Activated CD4-positive, alpha-beta memory T cell treated with anti-CD3 and anti-CD28 coated beads, Interleukin-2, amount 10 ng/mL, durations not matched to agents 7 days and 5 days (primary cell): ENCODE measurements at regions not wholly inside any gene's neighbourhood (a gene's known extent, or its start where the extent isn't known, plus 50 kb on each side); places are given as distances from the start of the nearest gene placed in this dataset.

Source experiments
- CTCF ChIA-PET: fragments of 350-600 bp; sonication (Branson Sonifier 250); formaldehyde crosslinking; loops from one replicate; lab custom pipeline; 2021; ENCODE audit warnings: antibody characterized with exemption, inconsistent platforms; lab: Charles Lee
- POLR2A ChIA-PET: fragments of 350-600 bp; sonication (Branson Sonifier 250); formaldehyde crosslinking; loops from one replicate; lab custom pipeline; 2021; ENCODE audit warnings: antibody characterized with exemption; lab: Charles Lee
- DNase-seq: peaks from one replicate; pipeline ENCODE4 v3.0.0-alpha.2; 2020
- H3K27ac Mint-ChIP-seq: one replicate; pipeline ENCODE4 v1.8.0; 2021; ENCODE audit warnings: mild to moderate bottlenecking, mixed read lengths
- H3K27me3 Mint-ChIP-seq: one replicate; pipeline ENCODE4 v1.8.0; 2021; ENCODE audit warnings: mixed read lengths
- H3K36me3 Mint-ChIP-seq: one replicate; pipeline ENCODE4 v1.8.0; 2021; ENCODE audit warnings: low read depth, mixed read lengths
- H3K4me1 Mint-ChIP-seq: one replicate; pipeline ENCODE4 v1.8.0; 2021; ENCODE audit warnings: mixed read lengths
- H3K4me3 Mint-ChIP-seq: one replicate; pipeline ENCODE4 v1.8.0; 2021; ENCODE audit warnings: mild to moderate bottlenecking, mixed read lengths
- H3K9me3 Mint-ChIP-seq: one replicate; pipeline ENCODE4 v1.8.0; 2021; ENCODE audit warnings: mixed read lengths

DNA sequence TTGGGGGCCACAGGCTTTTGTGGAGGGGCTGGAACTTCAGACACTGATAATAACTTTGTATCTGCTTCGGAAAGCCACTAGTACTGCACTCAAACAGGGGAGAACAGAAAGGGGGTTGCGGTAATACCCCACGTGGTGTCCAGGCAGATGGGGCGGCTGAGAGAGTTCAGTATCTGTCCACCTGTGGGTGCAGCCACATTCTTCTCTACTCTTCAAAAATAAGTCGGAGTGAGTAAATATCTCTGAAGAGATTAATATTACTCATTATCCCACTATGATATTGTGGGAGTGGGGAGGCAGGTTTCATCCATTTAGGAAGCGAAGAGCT, 102.1 kb upstream of the SSBP2 start:
- CTCF ChIA-PET = interaction anchor here (0.8 to 4.2 kb wide), 2 partner anchors 74 to 102 kb away, joined by 3 to 54 read pairs; partner anchors contain the start of gene SSBP2
- Mint-ChIP-seq H3K4me1 (peaks cover 42% of the 10 kb centered on the region), H3K9me3 (no peaks in the 10 kb centered on the region), H3K27ac (peak overlapping the region; percentile 69), H3K4me3 (peak overlapping the region; percentile 94), H3K27me3 (no peaks in the 10 kb centered on the region), H3K36me3 (no peaks in the 10 kb centered on the region)
- no peak for DNase-seq
- POLR2A ChIA-PET = interaction anchor here (1.4 to 7.5 kb wide), 5 partner anchors 8 to 552 kb away, joined by 4 to 280 read pairs (median 7); partner anchors contain the start of genes SSBP2 and ZCCHC9

DNA sequence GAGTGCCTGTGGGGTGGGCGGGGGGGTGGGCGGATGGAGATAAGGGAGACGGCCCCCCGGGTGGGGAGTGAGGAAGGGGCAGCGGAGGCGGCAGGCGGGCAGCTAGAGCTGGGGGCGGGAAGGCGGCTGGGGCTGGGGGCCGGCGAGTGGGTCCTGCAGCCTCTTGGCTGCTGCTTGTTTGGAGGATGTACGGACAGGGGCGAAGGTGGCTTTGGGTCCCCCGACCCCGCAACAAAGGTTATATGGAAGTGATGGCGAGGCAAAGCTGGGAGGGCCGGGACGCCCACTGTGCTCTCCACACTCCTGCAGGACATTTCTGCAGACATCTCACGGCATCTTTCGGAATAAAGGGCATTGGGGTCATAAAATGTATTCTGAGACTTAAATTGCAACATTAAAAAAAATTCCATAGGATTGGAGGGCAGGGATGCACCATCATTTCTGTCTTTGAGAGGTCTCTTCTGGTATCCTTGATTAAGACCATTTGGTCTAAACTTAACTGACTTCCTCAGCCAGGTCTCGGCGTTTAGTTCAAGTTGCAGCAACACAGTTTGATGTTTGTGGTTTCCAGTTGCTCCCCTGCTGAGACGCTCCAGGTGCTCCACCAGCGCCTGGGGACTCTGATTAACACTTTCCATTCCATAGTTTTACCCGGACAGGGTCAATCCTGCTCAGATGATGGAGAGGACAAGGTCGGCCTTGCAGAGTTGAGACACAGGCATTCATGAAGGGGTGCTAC, 101.6 kb upstream of the SSBP2 start:
- Mint-ChIP-seq H3K36me3 (no peaks in the 10 kb centered on the region), H3K9me3 (no peaks in the 10 kb centered on the region), H3K27ac (peak overlapping the region; percentile 93), H3K27me3 (no peaks in the 10 kb centered on the region), H3K4me1 (peaks cover 42% of the 10 kb centered on the region), H3K4me3 (peak overlapping the region; percentile 94)
- DNase-seq = no peak
- POLR2A ChIA-PET = interaction anchor here (0.6 to 7.5 kb wide), 25 partner anchors 8 to 551 kb away, joined by 3 to 280 read pairs (median 4); partner anchors contain the start of genes ATG10, RPS23, SSBP2 and ZCCHC9
- CTCF ChIA-PET = interaction anchor here (0.7 to 4.2 kb wide), 9 partner anchors 27 to 410 kb away, joined by 3 to 54 read pairs (median 4); partner anchors contain the start of gene SSBP2

GRCh38 chr5:81851481-81852178, 100.7 kb upstream of the SSBP2 start:
- DNase-seq = peak; percentile 93
- Mint-ChIP-seq H3K9me3 (no peaks in the 10 kb centered on the region), H3K27ac (peak overlapping the region; percentile 93), H3K4me3 (peak overlapping the region; percentile 94), H3K36me3 (no peaks in the 10 kb centered on the region), H3K27me3 (no peaks in the 10 kb centered on the region), H3K4me1 (peaks cover 39% of the 10 kb centered on the region)
- ChIA-PET CTCF (interaction anchor here (0.5 to 4.2 kb wide), 14 partner anchors 17 to 1226 kb away, joined by 3 to 54 read pairs (median 4); partner anchors contain the start of genes SSBP2, TMEM167A and XRCC4), POLR2A (interaction anchor here (0.6 to 7.5 kb wide), 36 partner anchors 9 to 551 kb away, joined by 3 to 280 read pairs (median 4); partner anchors contain the start of genes ATG10, RPS23, SSBP2 and ZCCHC9)

DNA sequence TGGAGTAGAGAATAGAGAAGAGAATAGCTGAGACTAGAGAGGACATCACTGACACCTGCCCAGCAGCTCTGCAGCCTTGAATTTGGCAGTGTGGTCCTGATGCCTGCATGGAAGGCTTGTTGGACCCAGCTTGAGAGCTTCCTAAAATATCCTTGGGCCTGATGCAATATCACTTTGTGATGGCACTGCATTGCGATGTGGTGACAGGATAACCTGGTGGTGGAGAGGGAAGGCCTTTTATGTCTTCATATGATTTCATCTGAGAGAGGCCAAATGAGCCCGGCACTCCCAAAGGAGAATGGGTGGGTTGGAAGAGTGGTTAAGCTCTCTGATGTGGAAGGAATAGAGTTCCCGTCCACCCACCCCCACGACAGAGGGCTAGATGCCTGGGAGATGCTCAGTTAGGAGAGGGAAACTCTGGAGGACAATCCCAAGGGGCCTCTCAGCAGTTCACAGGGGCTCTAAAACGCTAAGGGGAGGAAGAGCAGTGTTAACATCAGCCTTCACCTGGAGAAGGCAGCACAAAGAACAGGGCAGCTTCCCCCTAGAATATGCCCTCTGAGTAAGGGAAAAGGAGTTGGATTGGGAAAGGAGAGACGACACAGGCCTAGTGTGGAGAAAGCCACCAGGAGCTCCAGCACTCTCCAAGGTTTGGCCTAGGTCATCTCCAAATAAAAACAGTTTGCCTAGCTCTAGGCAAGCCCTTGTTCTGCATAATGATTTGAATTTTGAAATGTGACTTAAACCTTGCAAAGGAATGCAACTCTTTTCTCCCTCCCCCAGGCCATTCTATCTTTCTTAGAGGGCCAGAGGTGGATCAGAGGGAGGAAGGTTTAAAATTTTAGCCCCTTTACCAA, 99.8 kb upstream of the SSBP2 start:
- H3K4me3 Mint-ChIP-seq = peak overlapping the region; percentile 94
- POLR2A ChIA-PET = interaction anchor here (0.6 to 7.5 kb wide), 23 partner anchors 10 to 550 kb away, joined by 3 to 280 read pairs (median 4); partner anchors contain the start of genes ATG10, RPS23, SSBP2 and ZCCHC9
- H3K27me3 Mint-ChIP-seq = no peaks in the 10 kb centered on the region
- H3K9me3 Mint-ChIP-seq = no peaks in the 10 kb centered on the region
- CTCF ChIA-PET = interaction anchor here (0.5 to 4.2 kb wide), 9 partner anchors 12 to 1227 kb away, joined by 3 to 54 read pairs (median 4); partner anchors contain the start of genes SSBP2, TMEM167A and XRCC4
- H3K36me3 Mint-ChIP-seq = no peaks in the 10 kb centered on the region
- DNase-seq = no peak
- peaks cover 39% of the 10 kb centered on the region for H3K4me1 Mint-ChIP-seq
- peak overlapping the region; percentile 93 for H3K27ac Mint-ChIP-seq

GRCh38 chr5:81849770-81850367, 99.0 kb upstream of the SSBP2 start:
- no peaks in the 10 kb centered on the region for H3K27me3 Mint-ChIP-seq
- no peak overlapping the region for H3K27ac Mint-ChIP-seq
- H3K4me1 Mint-ChIP-seq = peaks cover 36% of the 10 kb centered on the region
- no peak for DNase-seq
- ChIA-PET POLR2A (interaction anchor here (1.4 to 7.5 kb wide), 3 partner anchors 98 to 546 kb away, joined by 3 to 280 read pairs (median 13); partner anchors contain the start of genes RPS23 and SSBP2), CTCF (interaction anchor here (1.0 to 4.2 kb wide), 3 partner anchors 11 to 316 kb away, joined by 3 to 54 read pairs (median 6); partner anchors contain the start of gene SSBP2)
- H3K9me3 Mint-ChIP-seq = no peaks in the 10 kb centered on the region
- H3K36me3 Mint-ChIP-seq = no peaks in the 10 kb centered on the region
- no peak overlapping the region for H3K4me3 Mint-ChIP-seq

GRCh38 chr5:81848362-81848880, 97.5 kb upstream of the SSBP2 start:
- Mint-ChIP-seq H3K9me3 (no peaks in the 10 kb centered on the region), H3K36me3 (no peaks in the 10 kb centered on the region), H3K4me3 (no peak overlapping the region), H3K27ac (no peak overlapping the region), H3K27me3 (no peaks in the 10 kb centered on the region), H3K4me1 (peaks cover 30% of the 10 kb centered on the region)
- POLR2A ChIA-PET = interaction anchor here (1.2 to 7.5 kb wide), 2 partner anchors 12 to 97 kb away, joined by 3 to 280 read pairs; partner anchors contain the start of gene SSBP2
- DNase-seq = no peak
- CTCF ChIA-PET = no interaction called here

DNA sequence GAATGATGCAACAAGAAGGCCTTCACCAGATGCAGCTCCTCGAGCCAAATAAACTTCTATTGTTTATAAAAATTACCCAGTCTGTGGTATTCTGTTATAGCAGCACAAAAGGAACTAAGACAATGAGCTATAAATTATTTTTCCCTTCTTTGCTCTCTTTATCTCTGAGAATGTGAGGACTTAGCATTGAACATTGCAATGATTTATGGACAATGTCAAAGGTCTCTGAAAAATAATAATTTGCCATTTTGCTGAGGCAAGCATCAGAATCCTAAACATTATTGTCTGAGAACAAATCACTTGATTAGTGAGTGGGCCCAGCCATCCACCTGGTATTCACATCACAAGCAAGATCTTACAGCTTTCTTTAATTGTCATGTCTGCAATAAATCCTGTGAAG, 95.4 kb upstream of the SSBP2 start:
- no peaks in the 10 kb centered on the region for H3K9me3 Mint-ChIP-seq
- ChIA-PET POLR2A (no interaction called here), CTCF (no interaction called here)
- no peaks in the 10 kb centered on the region for H3K27me3 Mint-ChIP-seq
- H3K27ac Mint-ChIP-seq = no peak overlapping the region
- no peak overlapping the region for H3K4me3 Mint-ChIP-seq
- peaks cover 12% of the 10 kb centered on the region for H3K4me1 Mint-ChIP-seq
- H3K36me3 Mint-ChIP-seq = no peaks in the 10 kb centered on the region
- no peak for DNase-seq

DNA sequence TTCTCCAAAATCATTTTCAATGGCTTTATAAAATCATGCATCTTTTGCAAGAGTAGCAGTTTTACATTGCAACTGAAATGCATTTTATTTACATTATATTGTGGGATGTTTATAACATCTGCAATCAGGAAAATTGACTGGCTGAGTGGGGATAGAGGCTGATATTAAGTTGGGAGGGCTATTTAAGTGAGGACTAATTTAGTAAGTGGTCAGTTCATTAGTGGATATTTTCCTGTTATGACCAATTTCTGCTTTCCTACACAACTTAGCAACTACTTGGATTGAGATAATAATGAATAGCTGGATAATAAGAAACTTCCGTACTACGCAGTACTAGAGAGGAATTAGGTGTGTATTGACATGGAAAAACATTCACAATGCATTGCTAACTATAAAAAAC, 92.9 kb upstream of the SSBP2 start:
- Mint-ChIP-seq H3K4me1 (no peaks in the 10 kb centered on the region), H3K27me3 (no peaks in the 10 kb centered on the region), H3K9me3 (no peaks in the 10 kb centered on the region), H3K36me3 (no peaks in the 10 kb centered on the region), H3K4me3 (no peak overlapping the region), H3K27ac (no peak overlapping the region)
- POLR2A ChIA-PET = interaction anchor here (0.6 kb wide), 1 partner anchor 297 kb away, joined by 3 read pairs; no protein-coding TSS in a partner anchor
- no peak for DNase-seq
- CTCF ChIA-PET = no interaction called here

DNA sequence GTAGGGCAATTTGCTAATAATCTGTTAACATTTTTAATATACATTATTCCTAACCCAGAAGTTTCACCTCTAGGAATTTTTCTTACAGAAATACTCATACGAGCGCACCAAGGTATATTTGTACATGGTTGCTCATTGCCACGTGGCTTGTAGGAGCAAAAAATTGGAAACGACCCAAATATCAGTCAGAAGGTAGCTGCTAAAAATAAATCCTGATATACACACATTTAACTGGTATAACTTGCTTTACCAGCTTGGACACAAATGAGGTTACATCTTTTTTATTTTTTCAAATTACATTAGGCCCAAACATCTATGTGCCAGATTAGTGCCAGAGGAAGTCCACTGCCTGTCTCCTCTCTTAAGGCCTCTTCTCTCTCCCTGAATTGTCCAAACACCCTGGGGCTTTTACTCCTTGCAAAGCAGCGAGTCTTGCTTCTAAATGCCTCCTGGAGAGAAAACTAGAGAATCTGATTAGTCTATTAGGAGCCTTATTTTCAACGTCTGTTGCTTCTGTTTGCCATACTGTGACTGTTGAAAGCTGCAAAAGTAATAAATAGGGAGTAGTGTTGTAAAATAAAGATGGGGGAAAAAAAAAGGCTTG, 92.0 kb upstream of the SSBP2 start:
- Mint-ChIP-seq H3K4me1 (no peaks in the 10 kb centered on the region), H3K9me3 (no peaks in the 10 kb centered on the region), H3K4me3 (no peak overlapping the region), H3K36me3 (no peaks in the 10 kb centered on the region), H3K27ac (no peak overlapping the region), H3K27me3 (no peaks in the 10 kb centered on the region)
- ChIA-PET POLR2A (interaction anchor here (0.6 kb wide), 1 partner anchor 296 kb away, joined by 3 read pairs; no protein-coding TSS in a partner anchor), CTCF (no interaction called here)
- no peak for DNase-seq

DNA sequence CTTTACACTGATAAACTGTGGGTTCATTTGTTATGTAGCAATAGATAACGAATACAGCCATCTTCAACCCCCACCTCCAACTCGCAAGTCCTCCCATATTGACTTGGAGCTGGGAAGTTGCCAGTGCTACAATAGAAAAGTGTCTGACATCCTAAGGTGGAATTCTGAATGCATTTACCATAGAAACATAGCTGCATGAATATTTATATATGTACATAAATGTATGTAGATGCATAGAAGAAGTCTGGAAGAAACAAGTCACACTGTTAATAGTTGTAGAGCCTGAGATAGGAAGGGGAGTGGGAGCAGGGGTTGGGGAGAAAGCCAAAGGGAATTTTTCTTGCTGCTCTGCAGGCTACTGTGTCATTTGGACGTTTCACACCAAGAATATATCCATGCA, 88.1 kb upstream of the SSBP2 start:
- Mint-ChIP-seq H3K36me3 (no peaks in the 10 kb centered on the region), H3K4me3 (no peak overlapping the region), H3K27me3 (peaks cover 1% of the 10 kb centered on the region), H3K27ac (no peak overlapping the region), H3K9me3 (no peaks in the 10 kb centered on the region), H3K4me1 (no peaks in the 10 kb centered on the region)
- ChIA-PET CTCF (interaction anchor here (0.9 to 1.8 kb wide), 6 partner anchors 11 to 412 kb away, joined by 3 to 6 read pairs (median 4); partner anchors contain the start of gene SSBP2), POLR2A (interaction anchor here (1.4 to 2.5 kb wide), 3 partner anchors 13 to 88 kb away, joined by 4 to 8 read pairs (median 5); partner anchors contain the start of gene SSBP2)
- DNase-seq = no peak

DNA sequence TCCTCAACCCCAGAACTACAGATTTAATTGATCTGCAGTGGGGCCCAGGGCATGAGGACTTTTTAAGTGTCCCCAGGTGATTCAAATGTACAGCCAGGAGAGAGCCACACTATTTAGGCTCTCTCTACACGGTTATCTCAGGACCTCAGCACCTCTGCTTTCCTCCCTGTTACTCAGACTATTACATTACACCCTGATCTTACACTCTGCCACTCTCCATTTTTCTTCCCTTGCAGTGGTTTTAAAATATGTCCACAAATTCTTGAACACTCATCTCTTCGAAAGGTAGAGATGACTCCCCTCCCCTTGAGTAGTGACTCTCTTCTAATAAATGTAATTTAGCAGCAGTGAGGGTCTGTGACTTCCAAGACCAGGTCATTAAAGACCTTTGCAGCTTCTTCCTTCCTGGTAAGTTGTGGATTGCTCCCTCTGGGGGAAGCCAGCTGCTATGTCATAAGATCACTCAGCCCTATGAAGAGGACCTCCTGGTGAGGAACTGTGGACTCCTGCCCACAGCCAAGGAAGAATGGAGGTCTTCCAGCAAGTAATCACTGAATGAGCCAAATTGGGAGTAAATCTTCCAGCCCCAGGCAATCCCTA, 87.5 kb upstream of the SSBP2 start:
- Mint-ChIP-seq H3K27ac (no peak overlapping the region), H3K36me3 (no peaks in the 10 kb centered on the region)

More for the DNA sequence above, 87.5 kb upstream of the SSBP2 start:
- peaks cover 3% of the 10 kb centered on the region for H3K27me3 Mint-ChIP-seq
- H3K4me3 Mint-ChIP-seq = no peak overlapping the region
- H3K9me3 Mint-ChIP-seq = no peaks in the 10 kb centered on the region
- POLR2A ChIA-PET = interaction anchor here (1.4 to 2.5 kb wide), 4 partner anchors 13 to 87 kb away, joined by 4 to 8 read pairs (median 6); partner anchors contain the start of gene SSBP2
- H3K4me1 Mint-ChIP-seq = no peaks in the 10 kb centered on the region
- no peak for DNase-seq
- CTCF ChIA-PET = interaction anchor here (0.9 to 1.8 kb wide), 6 partner anchors 12 to 412 kb away, joined by 3 to 6 read pairs (median 4); partner anchors contain the start of gene SSBP2
